Chondrocyte (in vitro differentiated cells): ENCODE measurements at regions not wholly inside any gene's neighbourhood (a gene's known extent, or its start where the extent isn't known, plus 50 kb on each side); places are given as distances from the start of the nearest gene placed in this dataset.

Experiments
- DNase-seq: peaks from one replicate; pipeline ENCODE4 v3.0.0; 2021; ENCODE audit warnings: mixed read lengths, low spot score
- H3K27ac Mint-ChIP-seq: one replicate; pipeline ENCODE4 v1.8.0; 2021; ENCODE audit warnings: mild to moderate bottlenecking, moderate library complexity, mixed read lengths; ENCODE audit not compliant: unreplicated experiment
- H3K27me3 Mint-ChIP-seq: 2 replicates; pipeline ENCODE4 v1.8.0; 2021; ENCODE audit warnings: low read depth, mixed read lengths
- H3K36me3 Mint-ChIP-seq: 2 replicates; pipeline ENCODE4 v1.8.0; 2021; ENCODE audit warnings: low read depth, mixed read lengths
- H3K4me1 Mint-ChIP-seq: 2 replicates; pipeline ENCODE4 v1.8.0; 2021; ENCODE audit warnings: low read depth, mild to moderate bottlenecking, mixed read lengths
- H3K4me3 Mint-ChIP-seq: one replicate; pipeline ENCODE4 v1.8.0; 2021; ENCODE audit warnings: mild to moderate bottlenecking, moderate library complexity, mixed read lengths; ENCODE audit not compliant: unreplicated experiment
- H3K9me3 Mint-ChIP-seq: 2 replicates; pipeline ENCODE4 v1.8.0; 2021; ENCODE audit warnings: low read depth, mixed read lengths
- CTCF ChIP-seq: fragments of 200-600 bp; sonication (generic); IDR thresholded peaks from 2 replicates; pipeline ENCODE4 v1.5.0; 2021; ENCODE audit warnings: antibody characterized with exemption, mild to moderate bottlenecking, moderate library complexity

GRCh38 chr13:33651766-33652165, 166.2 kb upstream of the RFC3 start:
- no peak for TF ChIP-seq CTCF
- Mint-ChIP-seq H3K36me3 (peaks cover 2% of the 10 kb centered on the region), H3K4me1 (peaks cover 8% of the 10 kb centered on the region), H3K9me3 (no peaks in the 10 kb centered on the region), H3K4me3 (no peak overlapping the region), H3K27ac (no peak overlapping the region), H3K27me3 (no peaks in the 10 kb centered on the region)
- no peak for DNase-seq

- no peak for DNase-seq
- Mint-ChIP-seq H3K4me1 (no peaks in the 10 kb centered on the region), H3K27ac (no peak overlapping the region), H3K27me3 (no peaks in the 10 kb centered on the region), H3K9me3 (no peaks in the 10 kb centered on the region), H3K4me3 (no peak overlapping the region), H3K36me3 (peaks cover 2% of the 10 kb centered on the region)
- no peak for TF ChIP-seq CTCF
Measured at GRCh38 chr13:33657274-33657673, 160.7 kb upstream of the RFC3 start.

DNA sequence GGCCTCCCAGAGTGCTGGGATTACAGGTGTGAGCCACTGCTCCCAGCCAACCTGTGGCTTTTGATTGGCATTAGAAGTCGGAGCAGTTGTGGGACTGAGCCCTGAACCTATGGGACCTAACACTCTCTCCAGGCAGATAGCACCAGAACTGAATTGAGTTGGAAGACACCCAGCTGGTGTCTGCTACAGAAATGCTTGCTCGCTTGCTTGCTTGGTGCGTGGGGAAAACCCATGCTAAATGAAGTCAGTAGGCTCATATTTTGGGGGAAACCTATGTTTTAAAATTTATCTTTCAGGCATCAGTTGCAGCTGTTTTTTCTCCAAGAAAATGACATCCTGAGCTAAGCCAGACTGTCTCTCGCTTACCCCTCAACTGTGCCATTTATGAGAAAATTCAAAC, 158.5 kb upstream of the RFC3 start:
- no peak for DNase-seq
- no peaks in the 10 kb centered on the region for H3K27me3 Mint-ChIP-seq
- no peak overlapping the region for H3K27ac Mint-ChIP-seq
- TF ChIP-seq CTCF: no peak
- H3K4me1 Mint-ChIP-seq: no peaks in the 10 kb centered on the region
- peaks cover 2% of the 10 kb centered on the region for H3K36me3 Mint-ChIP-seq
- no peaks in the 10 kb centered on the region for H3K9me3 Mint-ChIP-seq
- no peak overlapping the region for H3K4me3 Mint-ChIP-seq

GRCh38 chr13:33659894-33660293, 158.1 kb upstream of the RFC3 start:
- Mint-ChIP-seq H3K36me3 (peaks cover 2% of the 10 kb centered on the region), H3K27me3 (no peaks in the 10 kb centered on the region), H3K4me1 (no peaks in the 10 kb centered on the region), H3K9me3 (no peaks in the 10 kb centered on the region), H3K4me3 (no peak overlapping the region), H3K27ac (no peak overlapping the region)
- no peak for DNase-seq
- TF ChIP-seq CTCF: no peak

GRCh38 chr13:33662392-33662791, 155.6 kb upstream of the RFC3 start:
- H3K9me3 Mint-ChIP-seq: no peaks in the 10 kb centered on the region
- no peak overlapping the region for H3K27ac Mint-ChIP-seq
- no peak for DNase-seq
- H3K4me3 Mint-ChIP-seq: no peak overlapping the region
- TF ChIP-seq CTCF: no peak
- no peaks in the 10 kb centered on the region for H3K27me3 Mint-ChIP-seq
- H3K4me1 Mint-ChIP-seq: no peaks in the 10 kb centered on the region
- H3K36me3 Mint-ChIP-seq: no peaks in the 10 kb centered on the region
